SK-N-SH (cell line): ENCODE measurements at regions not wholly inside any gene's neighbourhood (a gene's known extent, or its start where the extent isn't known, plus 50 kb on each side); places are given as distances from the start of the nearest gene placed in this dataset.

ENCODE experiments used
- CTCF ChIA-PET: fragments of 300-600, 350-600 bp; formaldehyde crosslinking; extraction: SDS; loops from one replicate; lab custom pipeline; 2021; lab: Yijun Ruan, JAX
- POLR2A ChIA-PET: fragments of 350-600 bp; sonication (Branson Sonifier 250); formaldehyde crosslinking; extraction: SDS; loops from one replicate; lab custom pipeline; 2020; ENCODE audit warnings: antibody characterized with exemption, inconsistent platforms; lab: Yijun Ruan, JAX
- DNase-seq: peaks from one replicate; pipeline ENCODE4 v3.0.0; 2012
- H2AFZ ChIP-seq: fragments of 200-600 bp; sonication (generic); 2 replicates; pipeline ENCODE4 v1.8.1; 2016; ENCODE audit warnings: antibody characterized with exemption, mild to moderate bottlenecking, low read depth
- H3F3A ChIP-seq: fragments of 200-600 bp; sonication (generic); replicated peaks from 2 replicates; pipeline ENCODE3; 2016; ENCODE audit warnings: antibody characterized with exemption, mild to moderate bottlenecking; ENCODE audit not compliant: insufficient read depth
- H3K27ac ChIP-seq, 2 experiments: fragments of 200-500 bp in 1 of 2; fragments of 200-600 bp in 1 of 2; sonication (Bioruptor generic) in 1 of 2; sonication (generic), shearing (Covaris generic) in 1 of 2; 2 replicates each; pipeline versions ENCODE4 v1.5.1 to v1.6.1; 2014 to 2016; ENCODE audit warnings: low read depth in 2 of 2, inconsistent platforms in 1 of 2, low read length in 1 of 2, mild to moderate bottlenecking in 1 of 2, mixed read lengths in 1 of 2
- H3K27me3 ChIP-seq: fragments of 200-600 bp; sonication (generic), shearing (Covaris generic); 2 replicates; pipeline ENCODE4 v1.6.1; 2016; ENCODE audit warnings: mixed run types; ENCODE audit not compliant: insufficient read depth
- H3K36me3 ChIP-seq, 2 experiments: fragments of 200-500 bp in 1 of 2; fragments of 200-600 bp in 1 of 2; sonication (Bioruptor generic) in 1 of 2; sonication (generic) in 1 of 2; replicated peaks in 1 of 2; 2 replicates each; pipeline versions ENCODE3 to v1.5.1; 2014 to 2016; ENCODE audit warnings: low read length in 1 of 2, mild to moderate bottlenecking in 1 of 2; ENCODE audit not compliant: insufficient read depth in 2 of 2, control insufficient read depth in 1 of 2
- H3K4me1 ChIP-seq, 2 experiments: fragments of 200-500 bp in 1 of 2; fragments of 200-600 bp in 1 of 2; sonication (Bioruptor generic) in 1 of 2; sonication (generic), shearing (Covaris generic) in 1 of 2; 2 replicates each; pipeline versions ENCODE4 v1.5.1 to v1.6.1; 2014 to 2016; ENCODE audit warnings: low read depth in 1 of 2, low read length in 1 of 2, mixed run types in 1 of 2; ENCODE audit not compliant: insufficient read depth in 2 of 2, control insufficient read depth in 1 of 2
- H3K4me2 ChIP-seq: fragments of 200-600 bp; sonication (generic), shearing (Covaris generic); 2 replicates; pipeline ENCODE4 v1.6.1; 2017; ENCODE audit warnings: mixed run types
- H3K4me3 ChIP-seq, 2 experiments: fragments of 200-500 bp in 1 of 2; fragments of 200-600 bp in 1 of 2; sonication (Bioruptor generic) in 1 of 2; sonication (generic), shearing (Covaris generic) in 1 of 2; 2 replicates each; pipeline versions ENCODE4 v1.5.1 to v1.8.1; 2014 to 2016; ENCODE audit warnings: low read depth in 2 of 2, inconsistent platforms in 1 of 2, low read length in 1 of 2, mild to moderate bottlenecking in 1 of 2, mixed read lengths in 1 of 2, moderate library complexity in 1 of 2
- H3K79me2 ChIP-seq: fragments of 200-600 bp; sonication (generic); 2 replicates; pipeline ENCODE4 v1.8.1; 2017; ENCODE audit warnings: mild to moderate bottlenecking; ENCODE audit not compliant: insufficient read depth
- H3K9ac ChIP-seq: fragments of 200-600 bp; sonication (generic); 2 replicates; pipeline ENCODE4 v1.6.1; 2017; ENCODE audit warnings: mixed run types
- H3K9me2 ChIP-seq: fragments of 200-600 bp; sonication (generic); 2 replicates; pipeline ENCODE4 v1.6.1; 2017; ENCODE audit warnings: mixed run types
- H3K9me3 ChIP-seq: fragments of 200-600 bp; sonication (generic); 2 replicates; pipeline ENCODE4 v1.6.1; 2017; ENCODE audit warnings: mixed run types, mild to moderate bottlenecking, moderate library complexity
- H4K20me1 ChIP-seq: fragments of 200-600 bp; sonication (generic); 2 replicates; pipeline ENCODE4 v1.6.1; 2017; ENCODE audit warnings: mild to moderate bottlenecking, mixed run types; ENCODE audit not compliant: insufficient read depth
- EP300 ChIP-seq, 2 experiments: IDR thresholded peaks; 2 replicates each; pipeline versions ENCODE4 v1.4.0 to v1.6.1; 2012; ENCODE audit warnings: borderline replicate concordance in 1 of 2, low read depth in 1 of 2, low read length in 1 of 2
- EZH2phosphoT487 ChIP-seq: fragments of 200-600 bp; sonication (generic); IDR thresholded peaks from 2 replicates; pipeline ENCODE4 v1.6.1; 2017; ENCODE audit warnings: low read depth, mixed run types, mild to moderate bottlenecking, antibody characterized with exemption, moderate library complexity, borderline replicate concordance
- FOXM1 ChIP-seq: IDR thresholded peaks from 2 replicates; pipeline ENCODE4 v1.4.0; 2012; ENCODE audit warnings: low read depth, mild to moderate bottlenecking
- GABPA ChIP-seq: IDR thresholded peaks from 2 replicates; pipeline ENCODE4 v1.4.0; 2012; ENCODE audit warnings: low read depth, mild to moderate bottlenecking
- GATA2 ChIP-seq: sonication (generic); formaldehyde crosslinking; IDR thresholded peaks from 2 replicates; pipeline ENCODE4 v1.5.0; 2020; ENCODE audit warnings: mild to moderate bottlenecking, missing genetic modification reagents
- IRF3 ChIP-seq: fragments of 150-350 bp; IDR thresholded peaks from 2 replicates; pipeline ENCODE4 v1.6.1; 2016; ENCODE audit warnings: mild to moderate bottlenecking, low read depth, low read length
- MEF2A ChIP-seq: IDR thresholded peaks from 2 replicates; pipeline ENCODE4 v1.4.0; 2012; ENCODE audit warnings: low read depth, borderline replicate concordance
- MXI1 ChIP-seq: IDR thresholded peaks from 2 replicates; pipeline ENCODE4 v1.6.1; 2012; ENCODE audit warnings: mild to moderate bottlenecking, low read depth, low read length, improper control_type of control experiment
- NFIC ChIP-seq: IDR thresholded peaks from 2 replicates; pipeline ENCODE4 v1.4.0; 2012; ENCODE audit warnings: borderline replicate concordance
- NRF1 ChIP-seq: IDR thresholded peaks from 2 replicates; pipeline ENCODE4 v1.6.1; 2012; ENCODE audit warnings: low read depth, mild to moderate bottlenecking, low read length
- PBX3 ChIP-seq: IDR thresholded peaks from 2 replicates; pipeline ENCODE4; 2012
- RCOR1 ChIP-seq: fragments of 150-350 bp; IDR thresholded peaks from 2 replicates; pipeline ENCODE4 v1.6.1; 2017; ENCODE audit warnings: antibody characterized with exemption, low read length
- REST ChIP-seq: IDR thresholded peaks from 2 replicates; pipeline ENCODE4 v1.6.1; 2012; ENCODE audit warnings: mild to moderate bottlenecking, low read depth, low read length, moderate library complexity
- SMC3 ChIP-seq: IDR thresholded peaks from 2 replicates; pipeline ENCODE4 v1.6.1; 2012; ENCODE audit warnings: low read depth, low read length, improper control_type of control experiment
- TAF1 ChIP-seq: IDR thresholded peaks from 2 replicates; pipeline ENCODE4 v1.6.1; 2012; ENCODE audit warnings: low read depth, mild to moderate bottlenecking, low read length, moderate library complexity, borderline replicate concordance
- TCF12 ChIP-seq: IDR thresholded peaks from 2 replicates; pipeline ENCODE4 v1.4.0; 2012
- USF2 ChIP-seq: fragments of 150-350 bp; IDR thresholded peaks from 2 replicates; pipeline ENCODE4 v1.6.1; 2017; ENCODE audit warnings: antibody characterized with exemption, low read length, low read depth, borderline replicate concordance
- YY1 ChIP-seq: IDR thresholded peaks from 2 replicates; pipeline ENCODE4 v1.4.0; 2012; ENCODE audit warnings: low read depth, mild to moderate bottlenecking
- WGBS: methylation state at CpG from one replicate; pipeline ENCODE4 v1.1.6; 2017; ENCODE audit warnings: low lambda C conversion rate; 5-methylcytosine and 5-hydroxymethylcytosine counted together

- TF ChIP-seq RCOR1 = no peak
- no peak for TF ChIP-seq NFIC
- no peak for TF ChIP-seq SMC3
- TF ChIP-seq EP300 (IDR thresholded peaks at IDR 0.05; ENCODE audit: borderline replicate concordance in 1 of 2, low read depth in 1 of 2, low read length in 1 of 2) = no peak
- TF ChIP-seq PBX3 = no peak
- no peak for TF ChIP-seq GATA2
- no peak for TF ChIP-seq USF2
- no peak for TF ChIP-seq MXI1
- no peak for TF ChIP-seq GABPA
- no peak for TF ChIP-seq YY1
- H3K27me3 ChIP-seq = no peaks in the 10 kb centered on the region
- H4K20me1 ChIP-seq = no peaks in the 10 kb centered on the region
- no peak overlapping the region for H3K4me3 ChIP-seq
- H3K79me2 ChIP-seq = no peaks in the 10 kb centered on the region
- CTCF ChIA-PET = no interaction called here
- H3K4me2 ChIP-seq = no peak overlapping the region
- POLR2A ChIA-PET = no interaction called here
- DNase-seq = no peak
- no peak overlapping the region for H3K9ac ChIP-seq
- peaks cover 9 to 18% of the 10 kb centered on the region in 2 experiments for H3K36me3 ChIP-seq
- H3K4me1 ChIP-seq = no peaks in the 10 kb centered on the region
- 100% methylated on average over 1 of the region's 1 CpG for WGBS
- peaks cover 4% of the 10 kb centered on the region for H3F3A ChIP-seq
- H2AFZ ChIP-seq = no peak overlapping the region
- no peak overlapping the region for H3K27ac ChIP-seq
- H3K9me3 ChIP-seq = no peaks in the 10 kb centered on the region
- no peaks in the 10 kb centered on the region for H3K9me2 ChIP-seq
Measured at GRCh38 chr20:3354247-3354646, 53.2 kb downstream of the DNAAF9 start.

GRCh38 chr20:3353646-3354045 lies 53.8 kb downstream of the DNAAF9 start:
- Histone ChIP-seq H4K20me1 (no peaks in the 10 kb centered on the region), H3K9me3 (no peaks in the 10 kb centered on the region), H3K9me2 (no peaks in the 10 kb centered on the region), H3K4me1 (no peaks in the 10 kb centered on the region), H3K4me3 (no peak overlapping the region), H3F3A (peaks cover 4% of the 10 kb centered on the region), H3K79me2 (no peaks in the 10 kb centered on the region), H3K36me3 (peaks cover 6 to 20% of the 10 kb centered on the region in 2 experiments), H3K27me3 (no peaks in the 10 kb centered on the region), H3K27ac (no peak overlapping the region), H2AFZ (no peak overlapping the region), H3K4me2 (no peak overlapping the region), H3K9ac (no peak overlapping the region)
- TF ChIP-seq MEF2A = no peak
- ChIA-PET POLR2A (no interaction called here), CTCF (no interaction called here)
- 61% methylated on average over 2 of the region's 2 CpGs for WGBS
- no peak for DNase-seq

- no peak overlapping the region for H3K9ac ChIP-seq
- 95% methylated on average over 6 of the region's 6 CpGs for WGBS
- POLR2A ChIA-PET = no interaction called here
- CTCF ChIA-PET = interaction anchor here (1.2 kb wide), 1 partner anchor 36 kb away, joined by 4 read pairs; no protein-coding TSS in a partner anchor
- H3K27me3 ChIP-seq = no peaks in the 10 kb centered on the region
- H3K9me2 ChIP-seq = no peaks in the 10 kb centered on the region
- peaks cover 4% of the 10 kb centered on the region for H3F3A ChIP-seq
- H3K27ac ChIP-seq = no peak overlapping the region
- H2AFZ ChIP-seq = no peak overlapping the region
- peaks cover 10 to 25% of the 10 kb centered on the region in 2 experiments for H3K36me3 ChIP-seq
- DNase-seq = no peak
- H3K4me1 ChIP-seq = no peaks in the 10 kb centered on the region
- no peak overlapping the region for H3K4me2 ChIP-seq
- H3K4me3 ChIP-seq = no peak overlapping the region
- H4K20me1 ChIP-seq = no peaks in the 10 kb centered on the region
- no peaks in the 10 kb centered on the region for H3K79me2 ChIP-seq
- H3K9me3 ChIP-seq = no peaks in the 10 kb centered on the region
- TF ChIP-seq FOXM1 = no peak
- TF ChIP-seq IRF3 = no peak
- no peak for TF ChIP-seq REST
- no peak for TF ChIP-seq NRF1
- TF ChIP-seq TCF12 = no peak
- TF ChIP-seq TAF1 = no peak
- TF ChIP-seq GATA2 = no peak
- no peak for TF ChIP-seq EZH2phosphoT487
Measured at GRCh38 chr20:3352202-3352601, 55.3 kb downstream of the DNAAF9 start.
